ENCODE measurements at regions not wholly inside any gene's neighbourhood (a gene's known extent, or its start where the extent isn't known, plus 50 kb on each side); places are given as distances from the start of the nearest gene placed in this dataset.

DNA sequence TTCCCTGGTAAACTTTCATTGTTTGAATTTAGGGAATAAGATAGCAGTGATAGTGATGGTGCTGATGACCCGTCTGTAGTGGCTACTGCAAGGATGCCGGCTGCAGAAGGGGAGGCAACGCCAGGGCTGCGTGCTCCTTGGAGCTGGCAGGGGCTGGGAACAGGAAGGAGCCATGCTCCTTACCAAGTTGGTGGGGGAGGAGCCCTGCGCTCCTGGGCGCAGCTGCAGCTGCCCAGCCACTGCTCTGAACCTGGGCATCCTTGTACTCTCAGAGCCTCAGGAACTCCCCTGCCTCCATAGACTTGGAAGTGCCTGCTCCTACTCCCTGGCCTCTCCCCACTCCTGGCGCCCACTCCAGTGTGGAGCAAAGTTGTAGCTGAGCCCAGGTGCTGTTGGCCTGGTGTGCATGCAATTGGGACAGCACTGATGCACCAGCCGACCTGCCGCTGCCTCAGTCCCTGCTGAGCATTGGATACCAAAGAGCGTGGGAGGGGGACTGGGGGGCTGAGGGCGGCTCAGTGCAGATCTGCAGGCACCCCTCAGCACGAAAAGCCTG, 585.1 kb upstream of the FAM174A start:
- TF ChIP-seq POLR2AphosphoS5 (IDR thresholded peaks at IDR 0.05) (no peak), CTCF (IDR thresholded peaks at IDR 0.05) (no peak), POLR2A (IDR thresholded peaks at IDR 0.05) (no peak), EP300 (IDR thresholded peaks at IDR 0.05) (no peak)
